ENCODE measurements at regions not wholly inside any gene's neighbourhood (a gene's known extent, or its start where the extent isn't known, plus 50 kb on each side); places are given as distances from the start of the nearest gene placed in this dataset.
"Not testable (repeated sequence)": the region's sequence is repeated elsewhere in the genome, so short reads cannot be mapped to it uniquely, and the experiment has no call there.

GRCh38 chr2:153420394-153420793 is 58.2 kb downstream of the RPRM start:
- DNase-seq: no peak

GRCh38 chr2:153417077-153417476 is 61.5 kb downstream of the RPRM start:
- DNase-seq: no peak

GRCh38 chr2:153416071-153416470 is 62.5 kb downstream of the RPRM start:
- DNase-seq: no peak

GRCh38 chr2:153408710-153409385 is 69.7 kb downstream of the RPRM start:
- DNase-seq: no peak

GRCh38 chr2:153405196-153405595 is 73.4 kb downstream of the RPRM start:
- DNase-seq: no peak

- DNase-seq: no peak
Measured at GRCh38 chr2:153404792-153405191, 73.8 kb downstream of the RPRM start.

- DNase-seq: no peak
Measured at GRCh38 chr2:153403940-153404339, 74.6 kb downstream of the RPRM start.

GRCh38 chr2:153403352-153403751 is 75.2 kb downstream of the RPRM start:
- DNase-seq: not testable (repeated sequence)

- no peak for DNase-seq
Measured at GRCh38 chr2:153394686-153395085, 83.9 kb downstream of the RPRM start.

- DNase-seq: no peak
Measured at GRCh38 chr2:153394247-153394646, 84.3 kb downstream of the RPRM start.

- DNase-seq: no peak
Measured at GRCh38 chr2:153393518-153393917, 85.0 kb downstream of the RPRM start.

- no peak for DNase-seq
Measured at GRCh38 chr2:153391131-153391530, 87.4 kb downstream of the RPRM start.

GRCh38 chr2:153388246-153388645 is 90.3 kb downstream of the RPRM start:
- no peak for DNase-seq

- DNase-seq: no peak
Measured at GRCh38 chr2:153387203-153387602, 91.4 kb downstream of the RPRM start.

GRCh38 chr2:153386481-153386897 is 92.1 kb downstream of the RPRM start:
- DNase-seq: no peak

GRCh38 chr2:153373510-153374279 is 104.9 kb downstream of the RPRM start:
- DNase-seq: no peak

GRCh38 chr2:153360239-153360638 is 118.3 kb downstream of the RPRM start:
- no peak for DNase-seq

- DNase-seq: no peak
Measured at GRCh38 chr2:153354377-153354776, 124.2 kb downstream of the RPRM start.

- DNase-seq: no peak
Measured at GRCh38 chr2:153349603-153350002, 129.0 kb downstream of the RPRM start.

- no peak for DNase-seq
Measured at GRCh38 chr2:153347818-153348495, 130.6 kb downstream of the RPRM start.

GRCh38 chr2:153320879-153321278 is 157.7 kb downstream of the RPRM start:
- DNase-seq: no peak

GRCh38 chr2:153311432-153311831 is 167.1 kb downstream of the RPRM start:
- no peak for DNase-seq

GRCh38 chr2:153308466-153308865 is 170.1 kb downstream of the RPRM start:
- DNase-seq: no peak

GRCh38 chr2:153307223-153307622 is 171.3 kb downstream of the RPRM start:
- DNase-seq: no peak

Measured in CD4-positive, alpha-beta T cell treated with Interleukin-12 subunit alpha and Interleukin-12 subunit beta, for 1 hour (primary cell).